ENCODE measurements at regions not wholly inside any gene's neighbourhood (a gene's known extent, or its start where the extent isn't known, plus 50 kb on each side); places are given as distances from the start of the nearest gene placed in this dataset.

DNA sequence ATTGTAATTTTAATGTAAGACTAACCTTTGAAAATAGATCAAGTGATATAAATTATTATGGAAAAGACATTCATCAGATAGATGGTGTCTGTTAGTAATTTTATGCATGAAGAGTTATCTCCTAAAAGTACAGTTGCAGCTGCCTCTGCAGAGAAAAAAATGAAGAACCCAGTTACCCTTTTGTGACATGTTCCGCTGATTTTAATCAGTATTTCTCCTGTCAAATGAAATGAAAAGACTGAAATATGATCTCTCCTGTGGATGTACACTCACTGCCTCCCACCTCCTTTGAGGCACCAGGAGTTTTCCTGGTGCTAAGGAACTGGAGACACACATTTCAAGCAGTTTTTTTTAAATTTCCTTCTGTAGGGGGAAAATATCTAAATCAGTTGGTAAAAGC is 277.4 kb downstream of the KIF4B start:
- Histone ChIP-seq H3K4me1 (no peaks in the 10 kb centered on the region), H3K27ac (no peak overlapping the region), H3K4me2 (no peak overlapping the region), H3K4me3 (no peak overlapping the region), H3K9me3 (no peaks in the 10 kb centered on the region)
- WGBS (ENCODE audit: missing lambda C conversion rate), result 25% methylated on average over 1 of the region's 1 CpG
- CTCF ChIA-PET, result no interaction called here
- TF ChIP-seq POLR2A (IDR thresholded peaks at IDR 0.05; ENCODE audit: low read length) (no peak), SMC3 (IDR thresholded peaks at IDR 0.05) (no peak), E2F6 (IDR thresholded peaks at IDR 0.05; ENCODE audit: borderline replicate concordance, low read depth) (no peak), KDM1A (IDR thresholded peaks at IDR 0.05; ENCODE audit: low read depth) (no peak), CEBPB (IDR thresholded peaks at IDR 0.05) (no peak), RCOR1 (IDR thresholded peaks at IDR 0.05; ENCODE audit: low read depth, low read length) (no peak), CBX8 (IDR thresholded peaks at IDR 0.05) (no peak), RFX5 (IDR thresholded peaks at IDR 0.05) (no peak), CHD4 (IDR thresholded peaks at IDR 0.05; ENCODE audit: borderline replicate concordance) (no peak), NR3C1 (IDR thresholded peaks at IDR 0.05) (no peak), FOSL2 (IDR thresholded peaks at IDR 0.05) (no peak), FOSL2 (CRISPR knock-in tag; IDR thresholded peaks at IDR 0.05) (no peak), JUN (IDR thresholded peaks at IDR 0.05) (no peak), RNF2 (IDR thresholded peaks at IDR 0.05; ENCODE audit: borderline replicate concordance, low read depth) (no peak), JUNB (IDR thresholded peaks at IDR 0.05) (no peak)
- TF ChIP-seq, protein P1, sequence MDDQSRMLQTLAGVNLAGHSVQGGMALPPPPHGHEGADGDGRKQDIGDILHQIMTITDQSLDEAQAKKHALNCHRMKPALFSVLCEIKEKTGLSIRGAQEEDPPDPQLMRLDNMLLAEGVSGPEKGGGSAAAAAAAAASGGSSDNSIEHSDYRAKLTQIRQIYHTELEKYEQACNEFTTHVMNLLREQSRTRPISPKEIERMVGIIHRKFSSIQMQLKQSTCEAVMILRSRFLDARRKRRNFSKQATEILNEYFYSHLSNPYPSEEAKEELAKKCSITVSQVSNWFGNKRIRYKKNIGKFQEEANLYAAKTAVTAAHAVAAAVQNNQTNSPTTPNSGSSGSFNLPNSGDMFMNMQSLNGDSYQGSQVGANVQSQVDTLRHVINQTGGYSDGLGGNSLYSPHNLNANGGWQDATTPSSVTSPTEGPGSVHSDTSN (IDR thresholded peaks at IDR 0.05), result no peak
- TF ChIP-seq, protein P2, sequence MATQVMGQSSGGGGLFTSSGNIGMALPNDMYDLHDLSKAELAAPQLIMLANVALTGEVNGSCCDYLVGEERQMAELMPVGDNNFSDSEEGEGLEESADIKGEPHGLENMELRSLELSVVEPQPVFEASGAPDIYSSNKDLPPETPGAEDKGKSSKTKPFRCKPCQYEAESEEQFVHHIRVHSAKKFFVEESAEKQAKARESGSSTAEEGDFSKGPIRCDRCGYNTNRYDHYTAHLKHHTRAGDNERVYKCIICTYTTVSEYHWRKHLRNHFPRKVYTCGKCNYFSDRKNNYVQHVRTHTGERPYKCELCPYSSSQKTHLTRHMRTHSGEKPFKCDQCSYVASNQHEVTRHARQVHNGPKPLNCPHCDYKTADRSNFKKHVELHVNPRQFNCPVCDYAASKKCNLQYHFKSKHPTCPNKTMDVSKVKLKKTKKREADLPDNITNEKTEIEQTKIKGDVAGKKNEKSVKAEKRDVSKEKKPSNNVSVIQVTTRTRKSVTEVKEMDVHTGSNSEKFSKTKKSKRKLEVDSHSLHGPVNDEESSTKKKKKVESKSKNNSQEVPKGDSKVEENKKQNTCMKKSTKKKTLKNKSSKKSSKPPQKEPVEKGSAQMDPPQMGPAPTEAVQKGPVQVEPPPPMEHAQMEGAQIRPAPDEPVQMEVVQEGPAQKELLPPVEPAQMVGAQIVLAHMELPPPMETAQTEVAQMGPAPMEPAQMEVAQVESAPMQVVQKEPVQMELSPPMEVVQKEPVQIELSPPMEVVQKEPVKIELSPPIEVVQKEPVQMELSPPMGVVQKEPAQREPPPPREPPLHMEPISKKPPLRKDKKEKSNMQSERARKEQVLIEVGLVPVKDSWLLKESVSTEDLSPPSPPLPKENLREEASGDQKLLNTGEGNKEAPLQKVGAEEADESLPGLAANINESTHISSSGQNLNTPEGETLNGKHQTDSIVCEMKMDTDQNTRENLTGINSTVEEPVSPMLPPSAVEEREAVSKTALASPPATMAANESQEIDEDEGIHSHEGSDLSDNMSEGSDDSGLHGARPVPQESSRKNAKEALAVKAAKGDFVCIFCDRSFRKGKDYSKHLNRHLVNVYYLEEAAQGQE (IDR thresholded peaks at IDR 0.05), result no peak
- TF ChIP-seq, protein P3, sequence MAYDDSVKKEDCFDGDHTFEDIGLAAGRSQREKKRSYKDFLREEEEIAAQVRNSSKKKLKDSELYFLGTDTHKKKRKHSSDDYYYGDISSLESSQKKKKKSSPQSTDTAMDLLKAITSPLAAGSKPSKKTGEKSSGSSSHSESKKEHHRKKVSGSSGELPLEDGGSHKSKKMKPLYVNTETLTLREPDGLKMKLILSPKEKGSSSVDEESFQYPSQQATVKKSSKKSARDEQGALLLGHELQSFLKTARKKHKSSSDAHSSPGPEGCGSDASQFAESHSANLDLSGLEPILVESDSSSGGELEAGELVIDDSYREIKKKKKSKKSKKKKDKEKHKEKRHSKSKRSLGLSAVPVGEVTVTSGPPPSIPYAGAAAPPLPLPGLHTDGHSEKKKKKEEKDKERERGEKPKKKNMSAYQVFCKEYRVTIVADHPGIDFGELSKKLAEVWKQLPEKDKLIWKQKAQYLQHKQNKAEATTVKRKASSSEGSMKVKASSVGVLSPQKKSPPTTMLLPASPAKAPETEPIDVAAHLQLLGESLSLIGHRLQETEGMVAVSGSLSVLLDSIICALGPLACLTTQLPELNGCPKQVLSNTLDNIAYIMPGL (CRISPR knock-in tag; IDR thresholded peaks at IDR 0.05; ENCODE audit: borderline replicate concordance), result no peak
- TF ChIP-seq, protein P4, sequence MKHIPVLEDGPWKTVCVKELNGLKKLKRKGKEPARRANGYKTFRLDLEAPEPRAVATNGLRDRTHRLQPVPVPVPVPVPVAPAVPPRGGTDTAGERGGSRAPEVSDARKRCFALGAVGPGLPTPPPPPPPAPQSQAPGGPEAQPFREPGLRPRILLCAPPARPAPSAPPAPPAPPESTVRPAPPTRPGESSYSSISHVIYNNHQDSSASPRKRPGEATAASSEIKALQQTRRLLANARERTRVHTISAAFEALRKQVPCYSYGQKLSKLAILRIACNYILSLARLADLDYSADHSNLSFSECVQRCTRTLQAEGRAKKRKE (CRISPR knock-in tag; IDR thresholded peaks at IDR 0.05; ENCODE audit: low read depth), result no peak
- POLR2A ChIA-PET, result no interaction called here
- FAIRE-seq, result no peak
- ATAC-seq, result no peak
- no peak for DNase-seq (ENCODE audit: low read depth in 1 of 2, low spot score in 1 of 2)

GRCh38 chr5:155293605-155294178 is 280.1 kb downstream of the KIF4B start:
- TF ChIP-seq ESRRA (IDR thresholded peaks at IDR 0.05; ENCODE audit: borderline replicate concordance, low read length), result no peak
- no peak for TF ChIP-seq MAZ (IDR thresholded peaks at IDR 0.05; ENCODE audit: borderline replicate concordance, low read depth, low read length)
- TF ChIP-seq CEBPB (IDR thresholded peaks at IDR 0.05), result no peak
- no peak for TF ChIP-seq RCOR1 (IDR thresholded peaks at IDR 0.05; ENCODE audit: low read depth, low read length)
- TF ChIP-seq, protein P3 (CRISPR knock-in tag; IDR thresholded peaks at IDR 0.05; ENCODE audit: borderline replicate concordance), result no peak
- no peak for TF ChIP-seq HOXB13 (CRISPR knock-in tag; IDR thresholded peaks at IDR 0.05; ENCODE audit: low read depth)
- no peak for TF ChIP-seq JUNB (IDR thresholded peaks at IDR 0.05)
- no peak for TF ChIP-seq MAFK (IDR thresholded peaks at IDR 0.05; ENCODE audit: partially characterized antibody)
- no peak for TF ChIP-seq EHF (CRISPR knock-in tag; IDR thresholded peaks at IDR 0.05)
- no peak for TF ChIP-seq RARB (CRISPR knock-in tag; IDR thresholded peaks at IDR 0.05)
- TF ChIP-seq HOXA7 (CRISPR knock-in tag; IDR thresholded peaks at IDR 0.05), result no peak
- no peak for DNase-seq (ENCODE audit: low read depth in 1 of 2, low spot score in 1 of 2)
- no peaks in the 10 kb centered on the region for H3K4me1 ChIP-seq
- WGBS (ENCODE audit: missing lambda C conversion rate), result 31% methylated on average over 4 of the region's 4 CpGs
- FAIRE-seq, result no peak
- ChIA-PET POLR2A (no interaction called here), CTCF (no interaction called here)
- H3K9me3 ChIP-seq, result no peaks in the 10 kb centered on the region
- H3K4me3 ChIP-seq, result no peak overlapping the region
- no peak overlapping the region for H3K4me2 ChIP-seq
- no peak overlapping the region for H3K27ac ChIP-seq
- no peak for ATAC-seq

Measured in A549 (cell line).